Central memory CD4-positive, alpha-beta T cell (primary cell): ENCODE measurements at regions not wholly inside any gene's neighbourhood (a gene's known extent, or its start where the extent isn't known, plus 50 kb on each side); places are given as distances from the start of the nearest gene placed in this dataset.

Experiments used
- DNase-seq: peaks from one replicate; pipeline ENCODE4 v3.0.0; 2022

- DNase-seq, result no peak
These were observed 51.6 kb upstream of the SRGAP3 start for GRCh38 chr3:9301091-9301490.

GRCh38 chr3:9301798-9302197, 52.4 kb upstream of the SRGAP3 start:
- DNase-seq, result no peak

DNA sequence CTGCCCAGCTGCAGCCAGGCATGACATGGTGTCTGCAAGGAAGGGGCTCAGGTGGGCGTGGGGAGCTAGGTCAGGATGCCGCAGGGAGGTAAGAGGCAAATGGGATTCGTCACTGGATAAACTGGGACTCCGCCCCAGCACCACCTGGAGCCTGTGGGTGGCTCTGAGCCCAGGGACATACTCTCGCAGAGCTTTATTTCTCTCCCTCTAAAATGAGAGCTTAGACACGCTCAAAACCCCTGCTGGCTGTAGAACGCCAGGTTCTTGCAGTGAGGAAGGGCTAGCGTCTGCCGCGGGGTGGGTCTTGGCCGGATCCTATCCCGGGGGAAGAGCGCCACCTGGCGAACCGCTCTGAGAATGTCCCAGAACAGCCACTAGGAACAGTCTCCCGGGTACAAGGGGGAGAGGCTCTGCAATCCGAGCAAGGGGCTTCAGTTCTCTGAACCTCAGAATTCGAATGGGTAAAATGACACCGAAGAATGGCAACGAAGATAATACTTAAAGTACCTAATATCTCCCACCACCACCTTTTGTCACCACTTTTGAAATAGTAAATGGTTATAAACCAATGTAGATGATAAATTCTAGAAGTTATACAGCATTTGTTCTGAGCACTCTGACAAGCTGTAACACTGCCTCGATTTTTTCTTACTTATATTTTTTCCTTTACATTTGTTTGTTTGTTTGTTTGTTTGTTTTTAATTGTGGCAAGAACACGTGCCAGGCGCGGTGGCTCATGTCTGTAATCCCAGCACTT, 53.2 kb upstream of the SRGAP3 start:
- peak; percentile 68 for DNase-seq

DNA sequence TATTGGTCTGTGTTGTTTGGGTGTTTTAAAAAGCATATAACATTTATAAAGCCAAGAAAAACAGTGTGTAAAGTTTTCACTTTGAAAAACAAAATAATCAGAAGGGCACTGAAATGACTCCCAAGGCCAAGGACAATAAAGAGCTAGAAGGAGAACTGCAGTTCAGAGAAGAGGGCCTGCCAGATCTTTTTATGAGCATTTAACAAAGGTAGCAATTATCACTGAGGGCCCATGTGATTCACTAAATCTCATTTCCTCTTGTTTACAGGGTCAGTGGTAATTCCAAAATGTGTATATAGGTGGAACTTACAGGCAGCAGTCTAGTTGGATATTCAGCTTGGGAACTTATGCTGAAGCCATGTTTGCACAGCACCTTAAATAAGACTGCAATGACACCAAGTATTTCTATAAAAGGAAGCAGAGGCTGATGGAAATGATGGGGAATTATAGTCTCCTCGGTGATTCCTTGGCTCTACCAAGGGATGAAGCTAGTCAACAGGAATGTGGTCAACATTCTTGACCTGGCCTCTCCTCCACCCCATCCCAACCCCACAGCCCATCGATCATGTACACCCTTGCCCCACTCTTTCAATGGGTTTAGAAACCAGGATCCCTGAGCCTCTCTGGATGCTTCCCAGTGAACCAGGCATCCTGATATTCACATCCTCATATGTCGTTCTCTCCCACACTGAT, 54.4 kb upstream of the THUMPD3 start:
- DNase-seq, result no peak

DNA sequence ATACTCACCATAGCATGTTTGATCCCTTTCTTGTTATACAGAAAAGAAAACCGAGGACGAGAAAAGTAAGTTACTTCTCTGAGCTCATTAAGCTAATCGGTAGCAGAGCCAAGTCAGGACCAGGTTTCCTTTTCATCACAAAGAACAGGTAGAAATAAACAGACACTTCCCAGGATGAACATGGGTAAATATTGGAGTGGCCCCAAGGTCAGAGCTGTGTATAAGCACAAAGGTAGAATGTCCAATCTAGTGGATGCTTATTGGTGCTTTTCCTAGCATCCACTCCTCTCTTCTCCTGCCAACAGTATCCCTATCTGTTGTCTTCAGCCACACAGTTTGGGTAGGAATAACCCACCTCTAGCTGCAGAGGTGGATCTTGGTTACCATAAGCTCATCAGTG, 52.8 kb upstream of the THUMPD3 start:
- no peak for DNase-seq

- DNase-seq, result no peak
These were observed 51.6 kb upstream of the THUMPD3 start for GRCh38 chr3:9311228-9311627.
